ENCODE measurements at regions not wholly inside any gene's neighbourhood (a gene's known extent, or its start where the extent isn't known, plus 50 kb on each side); places are given as distances from the start of the nearest gene placed in this dataset.

GRCh38 chr15:38019066-38019465 is 84.6 kb downstream of the TMCO5A start:
- TF ChIP-seq CTCF (conservative IDR thresholded peaks at IDR 0.05; ENCODE audit: low read depth, low read length) (no peak), BHLHE40 (IDR thresholded peaks at IDR 0.05; ENCODE audit: low read depth, low read length) (no peak), SMC3 (IDR thresholded peaks at IDR 0.05; ENCODE audit: low read depth, low read length) (no peak), POLR2A (IDR thresholded peaks at IDR 0.05; ENCODE audit: low read depth, low read length) (no peak), CEBPB (IDR thresholded peaks at IDR 0.05; ENCODE audit: low read depth, low read length) (no peak), RCOR1 (IDR thresholded peaks at IDR 0.05; ENCODE audit: insufficient replicate concordance, low read length) (no peak), FOS (IDR thresholded peaks at IDR 0.05; ENCODE audit: low read depth, low read length) (no peak), MXI1 (IDR thresholded peaks at IDR 0.05; ENCODE audit: borderline replicate concordance, low read depth, low read length) (no peak), ELK1 (IDR thresholded peaks at IDR 0.05; ENCODE audit: borderline replicate concordance, low read depth, low read length) (no peak), RFX5 (IDR thresholded peaks at IDR 0.05; ENCODE audit: low read depth, low read length) (no peak), RAD21 (IDR thresholded peaks at IDR 0.05; ENCODE audit: low read length) (no peak), MAFK (IDR thresholded peaks at IDR 0.05; ENCODE audit: low read depth, low read length) (no peak), NFE2L2 (IDR thresholded peaks at IDR 0.05; ENCODE audit: low read depth, low read length) (no peak), MAZ (IDR thresholded peaks at IDR 0.05; ENCODE audit: borderline replicate concordance, low read depth, low read length) (no peak)

Data from IMR-90 (cell line).